ELR (cell line): ENCODE measurements at regions not wholly inside any gene's neighbourhood (a gene's known extent, or its start where the extent isn't known, plus 50 kb on each side); places are given as distances from the start of the nearest gene placed in this dataset.
A peak's percentile ranks its signal among the peaks of the same experiment; 100 is the strongest.

Experiments
- DNase-seq: peaks from one replicate; pipeline ENCODE4 v3.0.0-alpha.2; 2015; ENCODE audit warnings: low read depth

DNA sequence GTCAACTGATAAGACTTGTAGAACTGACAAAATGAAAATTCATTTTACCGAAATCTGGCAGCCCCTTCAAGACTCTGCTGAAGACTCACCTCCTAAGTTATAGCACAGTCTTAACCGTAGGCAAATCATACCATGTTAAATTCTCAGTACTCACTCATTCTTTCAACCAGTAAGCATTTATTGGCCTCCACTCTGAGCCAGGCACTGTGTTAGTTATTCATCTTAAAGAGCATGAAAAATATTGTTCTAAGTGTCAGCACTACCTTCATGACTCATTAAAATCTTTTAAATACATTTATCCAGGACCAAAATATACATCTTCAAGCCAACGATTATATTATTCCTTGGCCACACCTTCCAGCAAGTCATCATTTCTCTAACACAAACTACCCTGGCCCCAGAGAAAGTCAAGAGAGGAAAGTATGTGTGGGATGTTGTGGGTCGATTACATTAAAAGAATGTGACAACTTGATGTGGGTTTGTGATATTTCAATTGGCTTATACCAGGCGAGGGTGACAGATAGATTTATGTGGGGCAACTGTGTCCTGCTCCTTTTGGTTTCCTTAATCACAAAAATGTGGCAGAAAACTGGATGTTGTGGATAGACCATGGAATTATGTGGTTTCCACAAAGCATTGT, 55.0 kb downstream of the TMEM30B start:
- DNase-seq = no peak

- no peak for DNase-seq
Measured at GRCh38 chr14:61225344-61225743, 55.8 kb downstream of the TMEM30B start.

- no peak for DNase-seq
Measured at GRCh38 chr14:61223552-61223951, 57.6 kb downstream of the TMEM30B start.

DNA sequence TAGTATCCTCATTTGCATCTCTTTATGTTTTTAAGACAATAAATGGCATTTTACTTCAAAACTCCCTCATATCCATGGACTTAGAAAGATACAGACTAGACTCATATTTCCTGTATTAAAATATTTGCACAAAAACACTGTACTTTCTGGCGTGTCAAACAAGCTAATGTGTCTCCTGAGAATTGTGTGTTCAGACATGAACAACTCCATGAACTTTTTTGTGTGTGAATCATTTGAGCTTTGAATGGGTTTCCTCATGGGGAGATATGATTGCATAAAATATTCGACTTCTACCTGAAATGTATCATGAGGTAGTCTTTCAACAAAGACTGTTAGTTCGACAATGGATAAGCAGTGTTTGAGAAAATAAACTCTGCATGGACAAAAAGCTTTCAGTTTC, 58.8 kb downstream of the TMEM30B start:
- no peak for DNase-seq

DNA sequence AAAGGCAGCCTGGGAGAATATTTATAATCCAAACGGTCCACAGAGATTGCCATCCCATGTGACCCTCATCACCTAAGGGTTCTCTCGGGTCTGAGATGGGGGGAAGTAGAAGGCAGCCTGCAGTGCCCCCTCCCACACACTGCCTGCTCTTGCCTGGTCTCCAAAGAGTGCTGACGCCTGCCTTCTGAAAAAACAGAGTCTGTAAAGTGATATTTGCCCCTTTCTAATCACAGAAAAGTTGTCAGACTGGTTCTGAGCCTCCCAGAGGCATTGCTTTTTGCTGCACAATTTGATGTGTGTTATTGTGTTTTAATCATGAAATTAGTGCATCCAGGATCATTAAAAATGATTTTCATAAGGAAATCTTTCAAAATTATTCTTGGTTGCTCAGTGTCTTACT, 59.2 kb downstream of the TMEM30B start:
- no peak for DNase-seq

DNA sequence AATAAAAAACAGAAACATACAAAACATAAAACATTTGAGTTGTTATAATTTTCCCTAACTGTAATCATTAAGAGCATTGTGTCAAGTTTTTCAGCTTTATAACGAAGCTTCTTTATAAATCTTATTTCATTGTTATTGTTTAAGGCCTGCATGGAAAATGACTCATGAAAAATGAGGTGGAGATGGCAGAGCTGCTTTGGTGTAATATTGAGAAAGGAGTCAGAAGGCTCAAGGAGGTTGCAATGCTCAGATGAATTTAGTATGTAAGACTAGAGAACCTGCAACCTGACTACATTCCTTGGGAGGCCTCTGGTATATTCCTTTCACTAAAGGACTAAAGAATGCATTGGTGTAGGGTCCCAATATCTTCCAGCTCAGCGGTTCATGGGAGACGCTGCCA, 61.5 kb downstream of the TMEM30B start:
- peak; percentile 23 for DNase-seq

- peak; percentile 24 for DNase-seq
Measured at GRCh38 chr14:61219256-61219655, 61.9 kb downstream of the TMEM30B start.

GRCh38 chr14:61218767-61219166, 62.4 kb downstream of the TMEM30B start:
- DNase-seq = no peak

GRCh38 chr14:61218157-61218556, 63.0 kb downstream of the TMEM30B start:
- no peak for DNase-seq

DNA sequence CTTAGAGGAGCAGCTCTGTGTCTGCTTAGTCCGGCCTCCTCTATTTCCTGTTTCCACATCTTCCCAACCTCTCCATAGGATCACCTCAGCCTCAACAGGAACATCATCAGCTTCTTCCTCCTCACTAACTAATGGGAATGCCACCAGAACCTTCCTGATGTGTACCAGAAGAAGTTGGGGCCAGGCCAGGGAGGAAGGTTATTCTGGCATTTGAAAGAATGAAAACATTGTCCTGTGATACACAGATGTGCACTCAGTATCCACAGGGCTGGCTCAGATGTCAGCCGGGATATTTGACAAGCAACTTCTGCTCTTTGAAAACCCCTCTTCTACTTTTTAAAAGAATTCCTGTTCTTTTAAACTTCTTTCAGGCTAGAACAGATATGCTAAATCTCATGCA, 63.6 kb downstream of the TMEM30B start:
- DNase-seq = no peak

GRCh38 chr14:61215222-61216020, 65.7 kb downstream of the TMEM30B start:
- DNase-seq = no peak

DNA sequence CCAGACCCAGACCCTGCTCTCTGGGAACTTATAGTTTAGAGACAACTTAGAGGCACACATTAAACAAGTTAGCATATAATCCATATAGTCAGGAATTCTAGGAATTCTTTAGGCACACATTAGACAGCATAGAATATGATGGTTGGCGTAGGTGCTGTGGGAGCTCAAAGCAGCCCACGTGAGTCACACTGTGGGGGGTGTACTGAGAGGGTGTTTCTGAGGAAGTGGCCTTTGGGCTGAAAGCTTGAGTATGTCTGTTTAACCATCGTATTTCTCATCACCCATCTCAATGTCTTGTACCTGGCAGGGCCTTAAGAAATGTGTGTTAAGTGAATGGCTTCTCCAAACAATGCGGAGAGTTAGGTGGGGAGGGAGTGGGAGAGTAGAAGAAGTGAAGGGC, 67.2 kb downstream of the TMEM30B start:
- peak; percentile 46 for DNase-seq

GRCh38 chr14:61213191-61213621, 67.9 kb downstream of the TMEM30B start:
- DNase-seq = peak; percentile 58

GRCh38 chr14:61212546-61212945, 68.6 kb downstream of the TMEM30B start:
- no peak for DNase-seq

GRCh38 chr14:61211476-61212255, 69.5 kb downstream of the TMEM30B start:
- no peak for DNase-seq

- no peak for DNase-seq
Measured at GRCh38 chr14:61203081-61203753, 77.9 kb downstream of the TMEM30B start.

DNA sequence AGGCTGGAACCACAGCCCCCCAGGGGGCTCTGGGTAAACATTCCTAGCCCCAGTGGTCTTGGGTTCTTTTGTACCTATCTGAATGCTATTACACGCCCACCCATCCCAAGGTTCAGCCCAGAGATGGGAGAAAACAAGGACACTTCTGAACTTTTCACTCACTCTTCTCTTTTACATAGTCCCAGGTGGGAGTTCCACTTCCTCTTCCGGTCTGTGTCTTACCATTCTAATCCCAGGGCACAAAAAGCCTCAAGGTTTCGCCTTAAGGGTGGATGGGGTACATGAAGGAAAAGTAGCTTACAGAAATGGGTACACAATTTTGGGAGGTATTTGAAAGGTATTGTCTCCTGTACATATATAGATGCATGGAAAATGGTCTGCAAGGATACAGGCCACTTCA, 79.0 kb downstream of the TMEM30B start:
- no peak for DNase-seq

GRCh38 chr14:61201171-61201570, 80.0 kb downstream of the TMEM30B start:
- DNase-seq = no peak

GRCh38 chr14:61197416-61197815, 83.7 kb downstream of the TMEM30B start:
- DNase-seq = no peak

DNA sequence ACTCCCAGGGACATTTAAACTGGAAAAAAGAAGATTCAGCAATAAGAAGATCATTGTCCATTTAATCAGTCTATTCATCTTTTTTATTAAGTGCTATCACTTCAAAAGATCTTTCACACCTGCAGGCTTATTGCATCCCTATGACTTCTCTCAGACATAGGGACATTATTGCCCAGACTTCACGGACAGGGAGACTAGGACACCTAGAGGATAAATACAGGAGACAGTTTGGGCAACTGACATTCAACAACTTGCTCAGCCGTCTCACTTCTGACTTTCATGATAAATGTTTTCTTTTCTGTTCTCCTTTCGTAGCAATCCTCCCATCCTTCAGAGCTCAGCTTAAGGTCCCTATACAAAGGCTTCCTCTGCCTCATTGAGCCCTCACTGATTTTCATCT, 84.3 kb downstream of the TMEM30B start:
- peak; percentile 47 for DNase-seq

- DNase-seq = peak; percentile 25
Measured at GRCh38 chr14:61196034-61196433, 85.1 kb downstream of the TMEM30B start.

- no peak for DNase-seq
Measured at GRCh38 chr14:61193476-61193875, 87.7 kb downstream of the TMEM30B start.
